CD4-positive, alpha-beta memory T cell (primary cell): ENCODE measurements at regions not wholly inside any gene's neighbourhood (a gene's known extent, or its start where the extent isn't known, plus 50 kb on each side); places are given as distances from the start of the nearest gene placed in this dataset.

Experiments used
- CTCF ChIA-PET: fragments of 350-600 bp; sonication (Branson Sonifier 250); formaldehyde crosslinking; loops from one replicate; lab custom pipeline; 2021; ENCODE audit warnings: inconsistent platforms; ENCODE audit not compliant: partially characterized antibody; lab: Charles Lee
- POLR2A ChIA-PET: fragments of 350-600 bp; sonication (Branson Sonifier 250); formaldehyde crosslinking; loops from one replicate; lab custom pipeline; 2021; ENCODE audit not compliant: partially characterized antibody; lab: Charles Lee
- DNase-seq, 5 donors: peaks; one replicate each; pipeline versions ENCODE4 v3.0.0 to v3.0.0-alpha.2; 2020 to 2022; ENCODE audit warnings: mixed read lengths in 1 of 5
- H3K27ac ChIP-seq: one replicate; pipeline ENCODE4 v1.7.0; 2013; ENCODE audit warnings: low read depth, low read length
- H3K27me3 ChIP-seq: 2 replicates; pipeline ENCODE4 v1.7.0; 2013; ENCODE audit warnings: mild to moderate bottlenecking, low read length, moderate library complexity; ENCODE audit not compliant: insufficient read depth
- H3K36me3 ChIP-seq: 2 replicates; pipeline ENCODE4 v1.7.0; 2013; ENCODE audit warnings: mild to moderate bottlenecking, low read length, moderate library complexity; ENCODE audit not compliant: insufficient read depth
- H3K4me1 ChIP-seq: 2 replicates; pipeline ENCODE4 v1.7.0; 2013; ENCODE audit warnings: mild to moderate bottlenecking, low read length, moderate library complexity; ENCODE audit not compliant: insufficient read depth
- H3K4me3 ChIP-seq, 2 donors: one replicate each; pipeline ENCODE4 v1.7.0; 2013; ENCODE audit warnings: low read length in 2 of 2, mild to moderate bottlenecking in 1 of 2
- H3K9me3 ChIP-seq, 2 donors: one replicate each; pipeline ENCODE4 v1.7.0; 2013; ENCODE audit warnings: low read length in 2 of 2, control low read depth in 1 of 2; ENCODE audit not compliant: control insufficient read depth in 1 of 2
- H3K27ac Mint-ChIP-seq, 7 donors: one replicate each; pipeline ENCODE4 v1.8.0; 2020 to 2021; ENCODE audit warnings: mixed read lengths in 7 of 7, mild to moderate bottlenecking in 6 of 7, inconsistent platforms in 3 of 7, moderate library complexity in 3 of 7
- H3K27me3 Mint-ChIP-seq, 2 donors: one replicate each; pipeline ENCODE4 v1.8.0; 2020 to 2021; ENCODE audit warnings: mixed read lengths in 2 of 2
- H3K36me3 Mint-ChIP-seq, 2 donors: one replicate each; pipeline ENCODE4 v1.8.0; 2020 to 2021; ENCODE audit warnings: mixed read lengths in 2 of 2, inconsistent platforms in 1 of 2, mild to moderate bottlenecking in 1 of 2
- H3K4me1 Mint-ChIP-seq, 4 donors: one replicate each; pipeline ENCODE4 v1.8.0; 2020 to 2021; ENCODE audit warnings: mixed read lengths in 4 of 4, mild to moderate bottlenecking in 1 of 4
- H3K4me3 Mint-ChIP-seq, 8 donors: one replicate each; pipeline ENCODE4 v1.8.0; 2020 to 2021; ENCODE audit warnings: mixed read lengths in 8 of 8, mild to moderate bottlenecking in 7 of 8, moderate library complexity in 6 of 8, inconsistent platforms in 3 of 8
- H3K9me3 Mint-ChIP-seq, 8 donors: one replicate each; pipeline ENCODE4 v1.8.0; 2020 to 2021; ENCODE audit warnings: mixed read lengths in 8 of 8, mild to moderate bottlenecking in 5 of 8, inconsistent platforms in 3 of 8, moderate library complexity in 1 of 8
- intact Hi-C: fragments of 100-400 bp; cut with micrococcal nuclease; formaldehyde crosslinking; loops from one replicate; pipeline ENCODE4 v1.15.1; 2023

- intact Hi-C loops: no loop called here
- Histone ChIP-seq H3K27me3 (no peaks in the 10 kb centered on the region), H3K4me1 (no peaks in the 10 kb centered on the region), H3K36me3 (no peaks in the 10 kb centered on the region), H3K27ac (no peak overlapping the region), H3K4me3 (no peak overlapping the region), H3K9me3 (no peaks in the 10 kb centered on the region)
- ChIA-PET CTCF (no interaction called here), POLR2A (no interaction called here)
- H3K36me3 Mint-ChIP-seq: no peaks in the 10 kb centered on the region
- peaks cover 3 to 5% of the 10 kb centered on the region in 2 donors for H3K27me3 Mint-ChIP-seq
- no peaks in the 10 kb centered on the region for H3K9me3 Mint-ChIP-seq
- no peaks in the 10 kb centered on the region for H3K4me1 Mint-ChIP-seq
- no peak overlapping the region for H3K27ac Mint-ChIP-seq
- no peak overlapping the region for H3K4me3 Mint-ChIP-seq
- DNase-seq: no peak
These were observed 362.7 kb downstream of the SIPA1L2 start for GRCh38 chr1:232267092-232267836.

GRCh38 chr1:232263452-232263851, 366.5 kb downstream of the SIPA1L2 start:
- CTCF ChIA-PET: no interaction called here
- Mint-ChIP-seq H3K27me3 (peaks cover 8 to 11% of the 10 kb centered on the region in 2 donors), H3K4me1 (no peaks in the 10 kb centered on the region)

GRCh38 chr1:232262991-232263390, 366.9 kb downstream of the SIPA1L2 start:
- H3K4me3 ChIP-seq: no peak overlapping the region
- Mint-ChIP-seq H3K4me1 (no peaks in the 10 kb centered on the region), H3K4me3 (no peak overlapping the region), H3K9me3 (peaks cover 0 to 2% (median 0%) of the 10 kb centered on the region in 8 donors), H3K27ac (no peak overlapping the region), H3K36me3 (no peaks in the 10 kb centered on the region), H3K27me3 (peaks cover 11 to 12% of the 10 kb centered on the region in 2 donors)
- H3K36me3 ChIP-seq: no peaks in the 10 kb centered on the region
- no peak overlapping the region for H3K27ac ChIP-seq
- CTCF ChIA-PET: no interaction called here
- H3K9me3 ChIP-seq: no peaks in the 10 kb centered on the region
- POLR2A ChIA-PET: no interaction called here
- H3K4me1 ChIP-seq: no peaks in the 10 kb centered on the region
- intact Hi-C loops: no loop called here
- no peak for DNase-seq
- H3K27me3 ChIP-seq: no peaks in the 10 kb centered on the region

More at GRCh38 chr1:232263452-232263851, 366.5 kb downstream of the SIPA1L2 start:
- H3K27ac Mint-ChIP-seq: no peak overlapping the region
- Histone ChIP-seq H3K9me3 (no peaks in the 10 kb centered on the region), H3K4me3 (no peak overlapping the region), H3K27me3 (no peaks in the 10 kb centered on the region), H3K27ac (no peak overlapping the region), H3K4me1 (no peaks in the 10 kb centered on the region), H3K36me3 (no peaks in the 10 kb centered on the region)
- no peak for DNase-seq
- intact Hi-C loops: no loop called here
- peaks cover 0 to 2% (median 0%) of the 10 kb centered on the region in 8 donors for H3K9me3 Mint-ChIP-seq
- no peaks in the 10 kb centered on the region for H3K36me3 Mint-ChIP-seq
- POLR2A ChIA-PET: no interaction called here
- no peak overlapping the region for H3K4me3 Mint-ChIP-seq

- H3K27me3 Mint-ChIP-seq: peaks cover 9 to 18% of the 10 kb centered on the region in 2 donors
- no peak overlapping the region for H3K4me3 ChIP-seq
- DNase-seq: no peak
- no peaks in the 10 kb centered on the region for H3K4me1 ChIP-seq
- H3K4me1 Mint-ChIP-seq: no peaks in the 10 kb centered on the region
- H3K27ac ChIP-seq: no peak overlapping the region
- no peaks in the 10 kb centered on the region for H3K36me3 Mint-ChIP-seq
- no peak overlapping the region for H3K4me3 Mint-ChIP-seq
- CTCF ChIA-PET: no interaction called here
- H3K27me3 ChIP-seq: no peaks in the 10 kb centered on the region
- POLR2A ChIA-PET: no interaction called here
- no peaks in the 10 kb centered on the region for H3K9me3 ChIP-seq
- H3K27ac Mint-ChIP-seq: no peak overlapping the region
- H3K36me3 ChIP-seq: no peaks in the 10 kb centered on the region
- peaks cover 0 to 2% (median 0%) of the 10 kb centered on the region in 8 donors for H3K9me3 Mint-ChIP-seq
- intact Hi-C loops: no loop called here
These were observed 369.1 kb downstream of the SIPA1L2 start for GRCh38 chr1:232260861-232261260.

- H3K9me3 Mint-ChIP-seq: peaks cover 0 to 2% (median 0%) of the 10 kb centered on the region in 8 donors
- no peak overlapping the region for H3K27ac ChIP-seq
- no peak overlapping the region for H3K4me3 Mint-ChIP-seq
- ChIA-PET POLR2A (no interaction called here), CTCF (interaction anchor here (0.7 to 1.2 kb wide), 2 partner anchors 367 to 393 kb away, joined by 3 to 4 read pairs; no protein-coding TSS in a partner anchor)
- H3K27ac Mint-ChIP-seq: no peak overlapping the region
- no peak overlapping the region for H3K4me3 ChIP-seq
- no peaks in the 10 kb centered on the region for H3K36me3 Mint-ChIP-seq
- no peaks in the 10 kb centered on the region for H3K4me1 ChIP-seq
- H3K9me3 ChIP-seq: no peaks in the 10 kb centered on the region
- DNase-seq: no peak
- peaks cover 9 to 18% of the 10 kb centered on the region in 2 donors for H3K27me3 Mint-ChIP-seq
- no peaks in the 10 kb centered on the region for H3K27me3 ChIP-seq
- no peaks in the 10 kb centered on the region for H3K4me1 Mint-ChIP-seq
- no peaks in the 10 kb centered on the region for H3K36me3 ChIP-seq
- intact Hi-C loops: no loop called here
These were observed 369.9 kb downstream of the SIPA1L2 start for GRCh38 chr1:232260045-232260444.

- Mint-ChIP-seq H3K4me1 (no peaks in the 10 kb centered on the region), H3K36me3 (no peaks in the 10 kb centered on the region), H3K4me3 (no peak overlapping the region), H3K27ac (peak overlapping the region in 1 of 7 donors; percentile 25), H3K9me3 (peaks cover 0 to 2% (median 0%) of the 10 kb centered on the region in 8 donors), H3K27me3 (peaks cover 9 to 18% of the 10 kb centered on the region in 2 donors)
- no peaks in the 10 kb centered on the region for H3K4me1 ChIP-seq
- H3K9me3 ChIP-seq: no peaks in the 10 kb centered on the region
- no peak overlapping the region for H3K4me3 ChIP-seq
- intact Hi-C loops: no loop called here
- ChIA-PET CTCF (interaction anchor here (1.2 kb wide), 1 partner anchor 392 kb away, joined by 3 read pairs; no protein-coding TSS in a partner anchor), POLR2A (no interaction called here)
- DNase-seq: no peak
- no peak overlapping the region for H3K27ac ChIP-seq
- H3K27me3 ChIP-seq: no peaks in the 10 kb centered on the region
- H3K36me3 ChIP-seq: no peaks in the 10 kb centered on the region
These were observed 370.6 kb downstream of the SIPA1L2 start for GRCh38 chr1:232259333-232259732.

GRCh38 chr1:232252546-232253118, 377.3 kb downstream of the SIPA1L2 start:
- peaks cover 0 to 4% (median 2%) of the 10 kb centered on the region in 4 donors for H3K4me1 Mint-ChIP-seq
- no peaks in the 10 kb centered on the region for H3K36me3 ChIP-seq
- no peaks in the 10 kb centered on the region for H3K9me3 ChIP-seq
- ChIA-PET POLR2A (no interaction called here), CTCF (no interaction called here)
- intact Hi-C loops: no loop called here
- H3K4me3 Mint-ChIP-seq: no peak overlapping the region
- no peak overlapping the region for H3K4me3 ChIP-seq
- DNase-seq: no peak
- no peaks in the 10 kb centered on the region for H3K36me3 Mint-ChIP-seq
- H3K4me1 ChIP-seq: no peaks in the 10 kb centered on the region
- H3K27ac ChIP-seq: no peak overlapping the region
- peaks cover 0 to 1% (median 0%) of the 10 kb centered on the region in 8 donors for H3K9me3 Mint-ChIP-seq
- H3K27me3 ChIP-seq: no peaks in the 10 kb centered on the region
- no peak overlapping the region for H3K27ac Mint-ChIP-seq
- peaks cover 10 to 18% of the 10 kb centered on the region in 2 donors for H3K27me3 Mint-ChIP-seq
